ENCODE measurements at regions not wholly inside any gene's neighbourhood (a gene's known extent, or its start where the extent isn't known, plus 50 kb on each side); places are given as distances from the start of the nearest gene placed in this dataset.

GRCh38 chr1:229845410-229846138 lies 219.5 kb downstream of the URB2 start:
- FAIRE-seq = no peak
- no peak for TF ChIP-seq POLR2A (IDR thresholded peaks at IDR 0.05; ENCODE audit: low read depth, low read length)
- no peak for DNase-seq (ENCODE audit: insufficient read length, low spot score)

GRCh38 chr1:229846351-229846750 lies 220.3 kb downstream of the URB2 start:
- no peak for FAIRE-seq
- no peak for DNase-seq (ENCODE audit: insufficient read length, low spot score)
- no peak for TF ChIP-seq POLR2A (IDR thresholded peaks at IDR 0.05; ENCODE audit: low read depth, low read length)

- no peak for FAIRE-seq
- DNase-seq (ENCODE audit: insufficient read length, low spot score) = peak; percentile 20
- TF ChIP-seq POLR2A (IDR thresholded peaks at IDR 0.05; ENCODE audit: low read depth, low read length) = no peak
Measured at GRCh38 chr1:229848752-229849677, 218.0 kb upstream of the GALNT2 start.

GRCh38 chr1:229851511-229851910 lies 215.5 kb upstream of the GALNT2 start:
- no peak for TF ChIP-seq POLR2A (IDR thresholded peaks at IDR 0.05; ENCODE audit: low read depth, low read length)
- FAIRE-seq = no peak
- no peak for DNase-seq (ENCODE audit: insufficient read length, low spot score)

- DNase-seq (ENCODE audit: insufficient read length, low spot score) = no peak
- no peak for FAIRE-seq
- no peak for TF ChIP-seq POLR2A (IDR thresholded peaks at IDR 0.05; ENCODE audit: low read depth, low read length)
Measured at GRCh38 chr1:229853751-229854150, 213.3 kb upstream of the GALNT2 start.

GRCh38 chr1:229854620-229855019 lies 212.4 kb upstream of the GALNT2 start:
- no peak for FAIRE-seq
- DNase-seq (ENCODE audit: insufficient read length, low spot score) = no peak
- no peak for TF ChIP-seq POLR2A (IDR thresholded peaks at IDR 0.05; ENCODE audit: low read depth, low read length)

GRCh38 chr1:229856009-229856650 lies 210.9 kb upstream of the GALNT2 start:
- FAIRE-seq (no peak), DNase-seq (ENCODE audit: insufficient read length, low spot score) (no peak)
- TF ChIP-seq POLR2A (IDR thresholded peaks at IDR 0.05; ENCODE audit: low read depth, low read length) = no peak

GRCh38 chr1:229857585-229857984 lies 209.5 kb upstream of the GALNT2 start:
- FAIRE-seq (no peak), DNase-seq (ENCODE audit: insufficient read length, low spot score) (no peak)
- no peak for TF ChIP-seq POLR2A (IDR thresholded peaks at IDR 0.05; ENCODE audit: low read depth, low read length)

GRCh38 chr1:229859026-229859425 lies 208.0 kb upstream of the GALNT2 start:
- DNase-seq (ENCODE audit: insufficient read length, low spot score) = no peak
- no peak for FAIRE-seq
- no peak for TF ChIP-seq POLR2A (IDR thresholded peaks at IDR 0.05; ENCODE audit: low read depth, low read length)

GRCh38 chr1:229860926-229861325 lies 206.1 kb upstream of the GALNT2 start:
- TF ChIP-seq POLR2A (IDR thresholded peaks at IDR 0.05; ENCODE audit: low read depth, low read length) = no peak
- no peak for FAIRE-seq

GRCh38 chr1:229862017-229862774 lies 204.8 kb upstream of the GALNT2 start:
- TF ChIP-seq POLR2A (IDR thresholded peaks at IDR 0.05; ENCODE audit: low read depth, low read length) = no peak
- FAIRE-seq (no peak), DNase-seq (ENCODE audit: insufficient read length, low spot score) (no peak)

More at GRCh38 chr1:229860926-229861325, 206.1 kb upstream of the GALNT2 start:
- no peak for DNase-seq (ENCODE audit: insufficient read length, low spot score)

GRCh38 chr1:229863651-229864545 lies 203.1 kb upstream of the GALNT2 start:
- DNase-seq (ENCODE audit: insufficient read length, low spot score) = no peak
- FAIRE-seq = no peak
- no peak for TF ChIP-seq POLR2A (IDR thresholded peaks at IDR 0.05; ENCODE audit: low read depth, low read length)

Measured in H54 (cell line).